ENCODE measurements at regions not wholly inside any gene's neighbourhood (a gene's known extent, or its start where the extent isn't known, plus 50 kb on each side); places are given as distances from the start of the nearest gene placed in this dataset.

DNA sequence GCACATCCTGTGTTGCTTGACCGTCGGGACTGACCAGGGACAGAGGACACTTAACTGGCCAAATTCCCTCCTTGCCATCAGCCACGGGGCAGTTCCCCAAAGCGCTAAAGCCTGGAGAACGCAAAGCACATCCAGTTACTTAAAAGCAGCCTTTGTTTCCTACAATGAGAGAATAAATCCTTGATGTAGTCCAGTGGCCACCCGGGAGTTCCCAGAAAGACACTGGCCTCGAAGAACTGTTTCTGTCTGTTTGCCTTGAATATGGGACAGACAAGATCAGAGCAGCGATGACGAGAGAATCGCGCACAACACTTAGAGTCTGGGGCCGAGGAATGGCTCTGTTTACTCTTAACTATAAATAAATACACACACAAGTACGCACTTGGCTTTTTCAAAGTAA is 102.2 kb downstream of the TNFAIP2 start:
- DNase-seq (ENCODE audit: extremely low read depth, low read depth): no peak
- H3K4me3 ChIP-seq (replicated peaks; ENCODE audit: low read depth, low read length): no peak overlapping the region
- TF ChIP-seq, protein P1, sequence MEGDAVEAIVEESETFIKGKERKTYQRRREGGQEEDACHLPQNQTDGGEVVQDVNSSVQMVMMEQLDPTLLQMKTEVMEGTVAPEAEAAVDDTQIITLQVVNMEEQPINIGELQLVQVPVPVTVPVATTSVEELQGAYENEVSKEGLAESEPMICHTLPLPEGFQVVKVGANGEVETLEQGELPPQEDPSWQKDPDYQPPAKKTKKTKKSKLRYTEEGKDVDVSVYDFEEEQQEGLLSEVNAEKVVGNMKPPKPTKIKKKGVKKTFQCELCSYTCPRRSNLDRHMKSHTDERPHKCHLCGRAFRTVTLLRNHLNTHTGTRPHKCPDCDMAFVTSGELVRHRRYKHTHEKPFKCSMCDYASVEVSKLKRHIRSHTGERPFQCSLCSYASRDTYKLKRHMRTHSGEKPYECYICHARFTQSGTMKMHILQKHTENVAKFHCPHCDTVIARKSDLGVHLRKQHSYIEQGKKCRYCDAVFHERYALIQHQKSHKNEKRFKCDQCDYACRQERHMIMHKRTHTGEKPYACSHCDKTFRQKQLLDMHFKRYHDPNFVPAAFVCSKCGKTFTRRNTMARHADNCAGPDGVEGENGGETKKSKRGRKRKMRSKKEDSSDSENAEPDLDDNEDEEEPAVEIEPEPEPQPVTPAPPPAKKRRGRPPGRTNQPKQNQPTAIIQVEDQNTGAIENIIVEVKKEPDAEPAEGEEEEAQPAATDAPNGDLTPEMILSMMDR (IDR thresholded peaks at IDR 0.05; ENCODE audit: low read depth, low read length, missing control alignments): no peak

GRCh38 chr14:103227094-103227768 is 104.0 kb downstream of the TNFAIP2 start:
- DNase-seq (ENCODE audit: extremely low read depth, low read depth): no peak
- H3K4me3 ChIP-seq (replicated peaks; ENCODE audit: low read depth, low read length): no peak overlapping the region
- TF ChIP-seq, protein P1 (IDR thresholded peaks at IDR 0.05; ENCODE audit: low read depth, low read length, missing control alignments): no peak

DNA sequence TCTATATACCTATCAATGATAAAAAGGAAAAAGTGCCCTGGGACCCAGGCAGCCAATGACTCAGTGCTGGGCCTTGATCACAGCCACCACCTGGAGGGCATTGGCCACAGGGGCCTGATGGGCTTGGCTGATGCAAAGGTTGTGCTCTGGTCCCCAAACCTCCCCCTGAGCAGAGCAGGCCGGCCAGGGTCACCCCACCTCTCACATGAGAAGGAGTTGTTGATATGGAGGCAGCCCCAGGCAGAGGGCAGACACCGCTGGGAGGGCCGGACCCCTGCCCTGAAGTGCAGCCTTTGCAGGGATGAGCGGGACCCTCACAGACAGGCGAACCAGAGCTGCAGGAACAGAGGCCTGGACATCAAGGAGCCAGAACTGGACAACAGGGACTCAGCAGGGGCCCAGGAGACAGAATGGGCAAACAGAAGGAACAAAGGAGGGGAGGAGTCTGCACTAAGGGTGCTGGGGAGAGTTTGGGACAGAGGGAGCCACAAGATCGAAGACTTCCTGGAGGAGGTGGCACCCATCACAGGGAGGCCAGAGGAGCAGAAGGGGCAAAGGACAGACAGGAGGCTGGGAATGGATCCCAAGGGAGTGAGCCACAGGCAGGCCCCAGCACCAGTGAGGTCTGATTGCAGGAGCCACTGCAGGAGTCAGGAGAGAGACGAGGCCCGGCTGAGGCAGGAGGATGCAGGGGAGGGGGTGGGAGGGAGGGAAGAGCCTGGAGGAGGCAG is 105.0 kb downstream of the TNFAIP2 start:
- TF ChIP-seq, protein P1 (IDR thresholded peaks at IDR 0.05; ENCODE audit: low read depth, low read length, missing control alignments): no peak
- no peak for DNase-seq (ENCODE audit: extremely low read depth, low read depth)
- no peak overlapping the region for H3K4me3 ChIP-seq (replicated peaks; ENCODE audit: low read depth, low read length)

GRCh38 chr14:103228866-103229265 is 105.2 kb upstream of the EIF5 start:
- TF ChIP-seq, protein P1 (IDR thresholded peaks at IDR 0.05; ENCODE audit: low read depth, low read length, missing control alignments): no peak
- DNase-seq (ENCODE audit: extremely low read depth, low read depth): no peak
- H3K4me3 ChIP-seq (replicated peaks; ENCODE audit: low read depth, low read length): no peak overlapping the region

GRCh38 chr14:103230021-103230420 is 104.0 kb upstream of the EIF5 start:
- TF ChIP-seq, protein P1 (IDR thresholded peaks at IDR 0.05; ENCODE audit: low read depth, low read length, missing control alignments): no peak
- no peak for DNase-seq (ENCODE audit: extremely low read depth, low read depth)
- H3K4me3 ChIP-seq (replicated peaks; ENCODE audit: low read depth, low read length): no peak overlapping the region

GRCh38 chr14:103230658-103231334 is 103.2 kb upstream of the EIF5 start:
- DNase-seq (ENCODE audit: extremely low read depth, low read depth): no peak
- TF ChIP-seq, protein P1 (IDR thresholded peaks at IDR 0.05; ENCODE audit: low read depth, low read length, missing control alignments): no peak
- H3K4me3 ChIP-seq (replicated peaks; ENCODE audit: low read depth, low read length): no peak overlapping the region

Data from HFF-Myc (cell line).